Ovary (tissue), 3 donors: ENCODE measurements at regions not wholly inside any gene's neighbourhood (a gene's known extent, or its start where the extent isn't known, plus 50 kb on each side); places are given as distances from the start of the nearest gene placed in this dataset.

Experiments used
- EP300 ChIP-seq: sonication (generic); formaldehyde crosslinking; IDR thresholded peaks from one replicate; pipeline ENCODE4 v1.6.1; 2017; ENCODE audit warnings: antibody characterized with exemption
- POLR2A ChIP-seq: fragments of 450-650 bp; IDR thresholded peaks from one replicate; pipeline ENCODE4 v1.6.1; 2017; ENCODE audit warnings: antibody characterized with exemption, mild to moderate bottlenecking, moderate library complexity
- TF ChIP-seq, protein P1 (sequence below), 3 donors: fragments of 450-650 bp in 2 of 3; fragments of 200-600 bp in 1 of 3; IDR thresholded peaks; one replicate each; pipeline versions ENCODE4 v1.5.1 to v1.8.0; 2016 to 2022; ENCODE audit warnings: antibody characterized with exemption in 3 of 3, mild to moderate bottlenecking in 1 of 3
- donor health status: DM: no; HTN: no; CAD: no.

DNA sequence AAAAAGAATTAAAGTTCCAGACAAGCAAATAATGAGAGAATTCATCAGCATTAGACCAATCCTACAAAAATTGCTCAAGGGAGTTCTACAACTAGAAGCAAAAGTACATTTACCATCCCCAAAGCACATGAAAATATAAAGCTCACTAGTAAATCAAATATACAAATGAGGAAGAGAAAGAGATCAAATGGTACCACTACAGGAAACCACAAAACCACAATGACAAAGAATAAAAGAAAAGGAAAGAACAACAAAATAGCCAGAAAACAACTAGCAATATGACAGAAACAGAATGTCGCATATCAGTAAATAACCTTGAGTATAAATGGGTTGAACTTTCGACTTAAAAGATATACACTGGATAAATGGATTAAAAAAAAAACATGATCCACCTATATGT, 739.0 kb downstream of the DTWD2 start:
- TF ChIP-seq, protein P1, sequence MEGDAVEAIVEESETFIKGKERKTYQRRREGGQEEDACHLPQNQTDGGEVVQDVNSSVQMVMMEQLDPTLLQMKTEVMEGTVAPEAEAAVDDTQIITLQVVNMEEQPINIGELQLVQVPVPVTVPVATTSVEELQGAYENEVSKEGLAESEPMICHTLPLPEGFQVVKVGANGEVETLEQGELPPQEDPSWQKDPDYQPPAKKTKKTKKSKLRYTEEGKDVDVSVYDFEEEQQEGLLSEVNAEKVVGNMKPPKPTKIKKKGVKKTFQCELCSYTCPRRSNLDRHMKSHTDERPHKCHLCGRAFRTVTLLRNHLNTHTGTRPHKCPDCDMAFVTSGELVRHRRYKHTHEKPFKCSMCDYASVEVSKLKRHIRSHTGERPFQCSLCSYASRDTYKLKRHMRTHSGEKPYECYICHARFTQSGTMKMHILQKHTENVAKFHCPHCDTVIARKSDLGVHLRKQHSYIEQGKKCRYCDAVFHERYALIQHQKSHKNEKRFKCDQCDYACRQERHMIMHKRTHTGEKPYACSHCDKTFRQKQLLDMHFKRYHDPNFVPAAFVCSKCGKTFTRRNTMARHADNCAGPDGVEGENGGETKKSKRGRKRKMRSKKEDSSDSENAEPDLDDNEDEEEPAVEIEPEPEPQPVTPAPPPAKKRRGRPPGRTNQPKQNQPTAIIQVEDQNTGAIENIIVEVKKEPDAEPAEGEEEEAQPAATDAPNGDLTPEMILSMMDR (IDR thresholded peaks at IDR 0.05): no peak
- TF ChIP-seq POLR2A: no peak
- no peak for TF ChIP-seq EP300
